KBM-7 (cell line): ENCODE measurements at regions not wholly inside any gene's neighbourhood (a gene's known extent, or its start where the extent isn't known, plus 50 kb on each side); places are given as distances from the start of the nearest gene placed in this dataset.
"Not testable (repeated sequence)": the region's sequence is repeated elsewhere in the genome, so short reads cannot be mapped to it uniquely, and the experiment has no call there.

ENCODE experiments used
- DNase-seq: peaks from one replicate; pipeline ENCODE4 v3.0.0-alpha.2; 2015
- in situ Hi-C: fragments of 300-500 bp; cut with MboI; formaldehyde crosslinking; loops from 2 replicates; pipeline ENCODE4 v1.14.3; 2020; ENCODE audit warnings: low sequenced_read_pairs, low pct_unique_long_range_greater_than_20kb, mixed read lengths

- in situ Hi-C loops, DNase-seq: not testable (repeated sequence)
Measured at GRCh38 chr15:87698467-87698866, 558.1 kb downstream of the NTRK3 start.

GRCh38 chr15:87689716-87690115 is 566.8 kb downstream of the NTRK3 start:
- no peak for DNase-seq
- in situ Hi-C loops, result no loop called here

- in situ Hi-C loops, result no loop called here
- DNase-seq, result no peak
Measured at GRCh38 chr15:87687523-87687870, 569.0 kb downstream of the NTRK3 start.

GRCh38 chr15:87686841-87687522 is 569.6 kb downstream of the NTRK3 start:
- in situ Hi-C loops, result no loop called here
- DNase-seq, result no peak

GRCh38 chr15:87686339-87686738 is 570.2 kb downstream of the NTRK3 start:
- in situ Hi-C loops, result no loop called here
- DNase-seq, result no peak

- in situ Hi-C loops, result no loop called here
- DNase-seq, result no peak
Measured at GRCh38 chr15:87682527-87682926, 574.0 kb downstream of the NTRK3 start.

- DNase-seq, result peak; percentile 31
- in situ Hi-C loops, result no loop called here
Measured at GRCh38 chr15:87681104-87681503, 575.4 kb downstream of the NTRK3 start.

GRCh38 chr15:87680208-87680607 is 576.3 kb downstream of the NTRK3 start:
- no peak for DNase-seq
- in situ Hi-C loops, result no loop called here

GRCh38 chr15:87675271-87675670 is 581.3 kb downstream of the NTRK3 start:
- DNase-seq, result no peak
- in situ Hi-C loops, result no loop called here

- in situ Hi-C loops, result no loop called here
- peak; percentile 13 for DNase-seq
Measured at GRCh38 chr15:87672309-87673288, 583.9 kb downstream of the NTRK3 start.

- in situ Hi-C loops, result no loop called here
- no peak for DNase-seq
Measured at GRCh38 chr15:87671289-87671688, 585.2 kb downstream of the NTRK3 start.

- in situ Hi-C loops, result no loop called here
- no peak for DNase-seq
Measured at GRCh38 chr15:87669846-87670245, 586.7 kb downstream of the NTRK3 start.

GRCh38 chr15:87668768-87669564 is 587.6 kb downstream of the NTRK3 start:
- in situ Hi-C loops, DNase-seq: not testable (repeated sequence)

- DNase-seq, result no peak
- in situ Hi-C loops, result no loop called here
Measured at GRCh38 chr15:87667643-87668042, 588.9 kb downstream of the NTRK3 start.

- DNase-seq, result no peak
- in situ Hi-C loops, result no loop called here
Measured at GRCh38 chr15:87662575-87662974, 594.0 kb downstream of the NTRK3 start.

- DNase-seq, result no peak
- in situ Hi-C loops, result no loop called here
Measured at GRCh38 chr15:87661454-87662355, 594.8 kb downstream of the NTRK3 start.

- in situ Hi-C loops, result no loop called here
- no peak for DNase-seq
Measured at GRCh38 chr15:87660251-87661129, 596.0 kb downstream of the NTRK3 start.

- DNase-seq, result no peak
Measured at GRCh38 chr15:87656372-87656771, 600.2 kb downstream of the NTRK3 start.

More at GRCh38 chr15:87656372-87656771, 600.2 kb downstream of the NTRK3 start:
- in situ Hi-C loops, result no loop called here
